ENCODE measurements at regions not wholly inside any gene's neighbourhood (a gene's known extent, or its start where the extent isn't known, plus 50 kb on each side); places are given as distances from the start of the nearest gene placed in this dataset.

DNA sequence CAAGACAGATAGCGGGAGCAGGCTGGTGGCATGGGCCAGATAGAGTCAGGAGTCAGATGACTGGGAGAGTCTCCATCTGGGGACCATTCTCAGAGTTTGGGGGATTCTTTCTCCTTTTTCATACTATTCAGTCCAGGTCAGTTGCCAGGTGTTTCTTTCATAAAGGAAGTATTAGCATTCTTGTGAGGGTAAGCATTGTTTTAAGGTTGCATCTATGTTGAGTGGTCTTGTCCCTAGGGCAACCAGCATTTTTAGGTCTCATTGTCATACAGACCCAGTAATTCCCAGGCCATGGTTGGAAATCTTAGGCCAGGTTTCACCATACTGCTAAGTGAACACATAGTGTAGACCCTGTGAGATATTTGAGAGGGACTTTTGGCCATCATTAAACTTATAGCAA lies 122.3 kb upstream of the POC5 start (continued):
- TF ChIP-seq, protein P1, sequence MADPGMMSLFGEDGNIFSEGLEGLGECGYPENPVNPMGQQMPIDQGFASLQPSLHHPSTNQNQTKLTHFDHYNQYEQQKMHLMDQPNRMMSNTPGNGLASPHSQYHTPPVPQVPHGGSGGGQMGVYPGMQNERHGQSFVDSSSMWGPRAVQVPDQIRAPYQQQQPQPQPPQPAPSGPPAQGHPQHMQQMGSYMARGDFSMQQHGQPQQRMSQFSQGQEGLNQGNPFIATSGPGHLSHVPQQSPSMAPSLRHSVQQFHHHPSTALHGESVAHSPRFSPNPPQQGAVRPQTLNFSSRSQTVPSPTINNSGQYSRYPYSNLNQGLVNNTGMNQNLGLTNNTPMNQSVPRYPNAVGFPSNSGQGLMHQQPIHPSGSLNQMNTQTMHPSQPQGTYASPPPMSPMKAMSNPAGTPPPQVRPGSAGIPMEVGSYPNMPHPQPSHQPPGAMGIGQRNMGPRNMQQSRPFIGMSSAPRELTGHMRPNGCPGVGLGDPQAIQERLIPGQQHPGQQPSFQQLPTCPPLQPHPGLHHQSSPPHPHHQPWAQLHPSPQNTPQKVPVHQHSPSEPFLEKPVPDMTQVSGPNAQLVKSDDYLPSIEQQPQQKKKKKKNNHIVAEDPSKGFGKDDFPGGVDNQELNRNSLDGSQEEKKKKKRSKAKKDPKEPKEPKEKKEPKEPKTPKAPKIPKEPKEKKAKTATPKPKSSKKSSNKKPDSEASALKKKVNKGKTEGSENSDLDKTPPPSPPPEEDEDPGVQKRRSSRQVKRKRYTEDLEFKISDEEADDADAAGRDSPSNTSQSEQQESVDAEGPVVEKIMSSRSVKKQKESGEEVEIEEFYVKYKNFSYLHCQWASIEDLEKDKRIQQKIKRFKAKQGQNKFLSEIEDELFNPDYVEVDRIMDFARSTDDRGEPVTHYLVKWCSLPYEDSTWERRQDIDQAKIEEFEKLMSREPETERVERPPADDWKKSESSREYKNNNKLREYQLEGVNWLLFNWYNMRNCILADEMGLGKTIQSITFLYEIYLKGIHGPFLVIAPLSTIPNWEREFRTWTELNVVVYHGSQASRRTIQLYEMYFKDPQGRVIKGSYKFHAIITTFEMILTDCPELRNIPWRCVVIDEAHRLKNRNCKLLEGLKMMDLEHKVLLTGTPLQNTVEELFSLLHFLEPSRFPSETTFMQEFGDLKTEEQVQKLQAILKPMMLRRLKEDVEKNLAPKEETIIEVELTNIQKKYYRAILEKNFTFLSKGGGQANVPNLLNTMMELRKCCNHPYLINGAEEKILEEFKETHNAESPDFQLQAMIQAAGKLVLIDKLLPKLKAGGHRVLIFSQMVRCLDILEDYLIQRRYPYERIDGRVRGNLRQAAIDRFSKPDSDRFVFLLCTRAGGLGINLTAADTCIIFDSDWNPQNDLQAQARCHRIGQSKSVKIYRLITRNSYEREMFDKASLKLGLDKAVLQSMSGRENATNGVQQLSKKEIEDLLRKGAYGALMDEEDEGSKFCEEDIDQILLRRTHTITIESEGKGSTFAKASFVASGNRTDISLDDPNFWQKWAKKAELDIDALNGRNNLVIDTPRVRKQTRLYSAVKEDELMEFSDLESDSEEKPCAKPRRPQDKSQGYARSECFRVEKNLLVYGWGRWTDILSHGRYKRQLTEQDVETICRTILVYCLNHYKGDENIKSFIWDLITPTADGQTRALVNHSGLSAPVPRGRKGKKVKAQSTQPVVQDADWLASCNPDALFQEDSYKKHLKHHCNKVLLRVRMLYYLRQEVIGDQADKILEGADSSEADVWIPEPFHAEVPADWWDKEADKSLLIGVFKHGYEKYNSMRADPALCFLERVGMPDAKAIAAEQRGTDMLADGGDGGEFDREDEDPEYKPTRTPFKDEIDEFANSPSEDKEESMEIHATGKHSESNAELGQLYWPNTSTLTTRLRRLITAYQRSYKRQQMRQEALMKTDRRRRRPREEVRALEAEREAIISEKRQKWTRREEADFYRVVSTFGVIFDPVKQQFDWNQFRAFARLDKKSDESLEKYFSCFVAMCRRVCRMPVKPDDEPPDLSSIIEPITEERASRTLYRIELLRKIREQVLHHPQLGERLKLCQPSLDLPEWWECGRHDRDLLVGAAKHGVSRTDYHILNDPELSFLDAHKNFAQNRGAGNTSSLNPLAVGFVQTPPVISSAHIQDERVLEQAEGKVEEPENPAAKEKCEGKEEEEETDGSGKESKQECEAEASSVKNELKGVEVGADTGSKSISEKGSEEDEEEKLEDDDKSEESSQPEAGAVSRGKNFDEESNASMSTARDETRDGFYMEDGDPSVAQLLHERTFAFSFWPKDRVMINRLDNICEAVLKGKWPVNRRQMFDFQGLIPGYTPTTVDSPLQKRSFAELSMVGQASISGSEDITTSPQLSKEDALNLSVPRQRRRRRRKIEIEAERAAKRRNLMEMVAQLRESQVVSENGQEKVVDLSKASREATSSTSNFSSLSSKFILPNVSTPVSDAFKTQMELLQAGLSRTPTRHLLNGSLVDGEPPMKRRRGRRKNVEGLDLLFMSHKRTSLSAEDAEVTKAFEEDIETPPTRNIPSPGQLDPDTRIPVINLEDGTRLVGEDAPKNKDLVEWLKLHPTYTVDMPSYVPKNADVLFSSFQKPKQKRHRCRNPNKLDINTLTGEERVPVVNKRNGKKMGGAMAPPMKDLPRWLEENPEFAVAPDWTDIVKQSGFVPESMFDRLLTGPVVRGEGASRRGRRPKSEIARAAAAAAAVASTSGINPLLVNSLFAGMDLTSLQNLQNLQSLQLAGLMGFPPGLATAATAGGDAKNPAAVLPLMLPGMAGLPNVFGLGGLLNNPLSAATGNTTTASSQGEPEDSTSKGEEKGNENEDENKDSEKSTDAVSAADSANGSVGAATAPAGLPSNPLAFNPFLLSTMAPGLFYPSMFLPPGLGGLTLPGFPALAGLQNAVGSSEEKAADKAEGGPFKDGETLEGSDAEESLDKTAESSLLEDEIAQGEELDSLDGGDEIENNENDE (IDR thresholded peaks at IDR 0.05; ENCODE audit: insufficient replicate concordance, low read length), result no peak
- no peak for TF ChIP-seq TAF1 (IDR thresholded peaks at IDR 0.05; ENCODE audit: low read depth, low read length)

Data from H1 (cell line).